ENCODE measurements at regions not wholly inside any gene's neighbourhood (a gene's known extent, or its start where the extent isn't known, plus 50 kb on each side); places are given as distances from the start of the nearest gene placed in this dataset.

DNA sequence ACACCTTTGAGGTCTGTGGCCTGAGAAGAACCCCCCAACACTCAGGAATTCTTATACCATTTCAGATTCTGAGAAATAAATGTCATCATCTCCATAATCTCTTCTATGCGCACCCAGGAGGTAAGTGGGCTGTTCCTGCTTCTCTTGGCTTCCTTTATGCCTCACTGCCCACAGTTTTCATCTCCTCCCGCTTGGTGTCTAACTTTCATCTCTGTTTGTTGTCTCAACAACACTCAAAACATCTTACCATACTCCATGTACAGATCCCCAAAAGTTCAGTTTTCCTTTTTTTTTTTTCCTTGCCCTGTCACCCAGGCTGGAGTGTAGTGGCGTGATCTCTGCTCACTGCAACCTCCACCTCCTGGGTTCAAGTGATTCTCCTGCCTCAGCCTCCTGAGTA lies 170.2 kb upstream of the FREM1 start:
- TF ChIP-seq EZH2 (IDR thresholded peaks at IDR 0.05; ENCODE audit: insufficient read depth, low read length) (no peak), CTCF (IDR thresholded peaks at IDR 0.05; ENCODE audit: insufficient read depth, low read depth, low read length) (no peak)
